ENCODE measurements at regions not wholly inside any gene's neighbourhood (a gene's known extent, or its start where the extent isn't known, plus 50 kb on each side); places are given as distances from the start of the nearest gene placed in this dataset.

DNA sequence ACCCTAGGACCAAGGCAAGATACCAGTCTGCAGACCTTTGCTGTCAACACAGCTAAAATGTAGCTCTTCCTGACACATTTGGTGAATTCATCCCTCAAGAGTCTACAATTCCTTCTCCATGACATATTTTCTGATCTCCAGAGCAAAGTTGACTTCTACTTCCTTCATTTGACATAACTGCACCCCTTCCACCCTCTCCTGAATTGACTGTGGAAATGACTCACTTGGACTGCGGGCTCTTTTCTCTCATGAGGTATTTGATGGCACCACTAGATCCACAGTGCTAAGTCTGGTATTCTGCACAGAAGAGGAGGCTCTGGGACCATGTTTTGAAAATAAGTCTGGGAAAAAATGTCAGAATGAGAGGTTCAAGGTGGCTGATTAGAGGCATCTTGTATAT, 338.4 kb upstream of the TRPC7 start:
- no peaks in the 10 kb centered on the region for H4K20me1 ChIP-seq (ENCODE audit: insufficient read depth)
- H3K4me2 ChIP-seq (ENCODE audit: low read length): no peak overlapping the region
- H3K27me3 ChIP-seq (ENCODE audit: insufficient read depth, low read depth, low read length): no peaks in the 10 kb centered on the region
- no peaks in the 10 kb centered on the region for H3K36me3 ChIP-seq (ENCODE audit: insufficient read depth, low read length)
- TF ChIP-seq POLR2AphosphoS5 (IDR thresholded peaks at IDR 0.05) (no peak), RAD21 (conservative IDR thresholded peaks at IDR 0.05) (no peak), MXI1 (conservative IDR thresholded peaks at IDR 0.05; ENCODE audit: poor library complexity, severe bottlenecking) (no peak), SMC3 (conservative IDR thresholded peaks at IDR 0.05; ENCODE audit: poor library complexity) (no peak), EZH2 (IDR thresholded peaks at IDR 0.05; ENCODE audit: borderline replicate concordance, insufficient read depth, low read length, poor library complexity, severe bottlenecking) (no peak), TAF1 (IDR thresholded peaks at IDR 0.05; ENCODE audit: low read depth) (no peak)
- TF ChIP-seq, protein P1, sequence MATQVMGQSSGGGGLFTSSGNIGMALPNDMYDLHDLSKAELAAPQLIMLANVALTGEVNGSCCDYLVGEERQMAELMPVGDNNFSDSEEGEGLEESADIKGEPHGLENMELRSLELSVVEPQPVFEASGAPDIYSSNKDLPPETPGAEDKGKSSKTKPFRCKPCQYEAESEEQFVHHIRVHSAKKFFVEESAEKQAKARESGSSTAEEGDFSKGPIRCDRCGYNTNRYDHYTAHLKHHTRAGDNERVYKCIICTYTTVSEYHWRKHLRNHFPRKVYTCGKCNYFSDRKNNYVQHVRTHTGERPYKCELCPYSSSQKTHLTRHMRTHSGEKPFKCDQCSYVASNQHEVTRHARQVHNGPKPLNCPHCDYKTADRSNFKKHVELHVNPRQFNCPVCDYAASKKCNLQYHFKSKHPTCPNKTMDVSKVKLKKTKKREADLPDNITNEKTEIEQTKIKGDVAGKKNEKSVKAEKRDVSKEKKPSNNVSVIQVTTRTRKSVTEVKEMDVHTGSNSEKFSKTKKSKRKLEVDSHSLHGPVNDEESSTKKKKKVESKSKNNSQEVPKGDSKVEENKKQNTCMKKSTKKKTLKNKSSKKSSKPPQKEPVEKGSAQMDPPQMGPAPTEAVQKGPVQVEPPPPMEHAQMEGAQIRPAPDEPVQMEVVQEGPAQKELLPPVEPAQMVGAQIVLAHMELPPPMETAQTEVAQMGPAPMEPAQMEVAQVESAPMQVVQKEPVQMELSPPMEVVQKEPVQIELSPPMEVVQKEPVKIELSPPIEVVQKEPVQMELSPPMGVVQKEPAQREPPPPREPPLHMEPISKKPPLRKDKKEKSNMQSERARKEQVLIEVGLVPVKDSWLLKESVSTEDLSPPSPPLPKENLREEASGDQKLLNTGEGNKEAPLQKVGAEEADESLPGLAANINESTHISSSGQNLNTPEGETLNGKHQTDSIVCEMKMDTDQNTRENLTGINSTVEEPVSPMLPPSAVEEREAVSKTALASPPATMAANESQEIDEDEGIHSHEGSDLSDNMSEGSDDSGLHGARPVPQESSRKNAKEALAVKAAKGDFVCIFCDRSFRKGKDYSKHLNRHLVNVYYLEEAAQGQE (IDR thresholded peaks at IDR 0.05; ENCODE audit: borderline replicate concordance): no peak
- TF ChIP-seq, protein P2, sequence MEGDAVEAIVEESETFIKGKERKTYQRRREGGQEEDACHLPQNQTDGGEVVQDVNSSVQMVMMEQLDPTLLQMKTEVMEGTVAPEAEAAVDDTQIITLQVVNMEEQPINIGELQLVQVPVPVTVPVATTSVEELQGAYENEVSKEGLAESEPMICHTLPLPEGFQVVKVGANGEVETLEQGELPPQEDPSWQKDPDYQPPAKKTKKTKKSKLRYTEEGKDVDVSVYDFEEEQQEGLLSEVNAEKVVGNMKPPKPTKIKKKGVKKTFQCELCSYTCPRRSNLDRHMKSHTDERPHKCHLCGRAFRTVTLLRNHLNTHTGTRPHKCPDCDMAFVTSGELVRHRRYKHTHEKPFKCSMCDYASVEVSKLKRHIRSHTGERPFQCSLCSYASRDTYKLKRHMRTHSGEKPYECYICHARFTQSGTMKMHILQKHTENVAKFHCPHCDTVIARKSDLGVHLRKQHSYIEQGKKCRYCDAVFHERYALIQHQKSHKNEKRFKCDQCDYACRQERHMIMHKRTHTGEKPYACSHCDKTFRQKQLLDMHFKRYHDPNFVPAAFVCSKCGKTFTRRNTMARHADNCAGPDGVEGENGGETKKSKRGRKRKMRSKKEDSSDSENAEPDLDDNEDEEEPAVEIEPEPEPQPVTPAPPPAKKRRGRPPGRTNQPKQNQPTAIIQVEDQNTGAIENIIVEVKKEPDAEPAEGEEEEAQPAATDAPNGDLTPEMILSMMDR (IDR thresholded peaks at IDR 0.05; ENCODE audit: poor library complexity, severe bottlenecking): no peak
- no peaks in the 10 kb centered on the region for H3K9me2 ChIP-seq (ENCODE audit: insufficient read depth, low read length)
- no peaks in the 10 kb centered on the region for H3K9me3 ChIP-seq (ENCODE audit: low read length)
- H3K4me3 ChIP-seq (ENCODE audit: low read length): no peak overlapping the region
- no peak overlapping the region for H2AFZ ChIP-seq (ENCODE audit: low read depth, low read length)
- H3F3A ChIP-seq (ENCODE audit: insufficient read depth, low read length, poor library complexity, severe bottlenecking): no peaks in the 10 kb centered on the region
- H3K79me2 ChIP-seq (replicated peaks; ENCODE audit: insufficient read depth, low read length): no peaks in the 10 kb centered on the region
- H3K9ac ChIP-seq (ENCODE audit: low read length): no peak overlapping the region
- no peak overlapping the region for H3K27ac ChIP-seq (ENCODE audit: low read length)

DNA sequence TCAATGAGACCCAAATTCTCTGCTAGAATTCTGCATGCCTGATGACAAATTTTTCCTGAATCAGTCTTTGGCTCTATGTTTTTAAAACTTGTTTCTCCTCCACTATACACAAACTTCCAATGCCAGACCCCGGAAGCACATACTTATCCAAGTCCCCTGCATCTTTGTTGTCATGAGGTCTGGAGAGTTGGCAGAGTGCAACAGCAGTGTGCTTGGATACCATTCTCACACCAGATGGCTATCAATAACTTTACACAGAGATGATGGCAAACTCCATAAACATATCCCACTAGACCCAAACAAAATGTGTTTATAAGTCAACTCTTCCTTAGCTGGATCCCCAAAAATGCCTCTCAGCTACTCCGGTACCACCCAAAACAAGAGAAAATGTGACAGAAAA, 337.7 kb upstream of the TRPC7 start:
- Histone ChIP-seq H2AFZ (ENCODE audit: low read depth, low read length) (no peak overlapping the region), H3F3A (ENCODE audit: insufficient read depth, low read length, poor library complexity, severe bottlenecking) (no peaks in the 10 kb centered on the region), H3K4me3 (ENCODE audit: low read length) (no peak overlapping the region), H3K27me3 (ENCODE audit: insufficient read depth, low read depth, low read length) (no peaks in the 10 kb centered on the region), H3K36me3 (ENCODE audit: insufficient read depth, low read length) (no peaks in the 10 kb centered on the region), H3K4me2 (ENCODE audit: low read length) (no peak overlapping the region), H3K9me2 (ENCODE audit: insufficient read depth, low read length) (no peaks in the 10 kb centered on the region), H3K27ac (ENCODE audit: low read length) (no peak overlapping the region), H3K9me3 (ENCODE audit: low read length) (no peaks in the 10 kb centered on the region), H3K9ac (ENCODE audit: low read length) (no peak overlapping the region), H3K79me2 (replicated peaks; ENCODE audit: insufficient read depth, low read length) (no peaks in the 10 kb centered on the region), H4K20me1 (ENCODE audit: insufficient read depth) (no peaks in the 10 kb centered on the region)
- TF ChIP-seq EZH2 (IDR thresholded peaks at IDR 0.05; ENCODE audit: borderline replicate concordance, insufficient read depth, low read length, poor library complexity, severe bottlenecking) (no peak), RAD21 (conservative IDR thresholded peaks at IDR 0.05) (no peak), MXI1 (conservative IDR thresholded peaks at IDR 0.05; ENCODE audit: poor library complexity, severe bottlenecking) (no peak)

DNA sequence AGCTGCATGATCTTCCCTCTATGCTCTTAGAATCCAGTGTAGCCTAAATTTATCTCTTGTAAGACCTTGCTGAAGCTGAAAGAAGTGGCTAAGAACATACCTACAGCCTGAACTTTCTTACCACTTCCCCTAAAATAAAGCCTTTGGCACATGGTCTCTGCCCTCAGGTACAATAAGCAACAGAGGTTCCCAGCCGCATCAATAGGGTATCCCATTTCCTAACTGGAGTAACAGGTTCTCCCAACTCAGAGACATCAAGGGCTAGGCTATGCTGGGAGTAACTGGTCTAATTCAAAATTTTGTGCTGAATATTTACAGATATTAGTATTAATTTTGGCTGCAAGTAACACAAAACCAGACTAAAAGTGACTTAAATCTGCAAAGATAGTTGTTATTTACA, 335.8 kb upstream of the TRPC7 start:
- Histone ChIP-seq H3K9me2 (ENCODE audit: insufficient read depth, low read length) (no peaks in the 10 kb centered on the region), H3K79me2 (replicated peaks; ENCODE audit: insufficient read depth, low read length) (no peaks in the 10 kb centered on the region), H3K36me3 (ENCODE audit: insufficient read depth, low read length) (no peaks in the 10 kb centered on the region), H3K9ac (ENCODE audit: low read length) (no peak overlapping the region), H3K9me3 (ENCODE audit: low read length) (no peaks in the 10 kb centered on the region), H3F3A (ENCODE audit: insufficient read depth, low read length, poor library complexity, severe bottlenecking) (no peaks in the 10 kb centered on the region), H3K4me3 (ENCODE audit: low read length) (no peak overlapping the region), H3K27ac (ENCODE audit: low read length) (no peak overlapping the region), H2AFZ (ENCODE audit: low read depth, low read length) (no peak overlapping the region), H3K27me3 (ENCODE audit: insufficient read depth, low read depth, low read length) (no peaks in the 10 kb centered on the region), H4K20me1 (ENCODE audit: insufficient read depth) (no peaks in the 10 kb centered on the region), H3K4me2 (ENCODE audit: low read length) (no peak overlapping the region)
- TF ChIP-seq RAD21 (conservative IDR thresholded peaks at IDR 0.05) (no peak), MXI1 (conservative IDR thresholded peaks at IDR 0.05; ENCODE audit: poor library complexity, severe bottlenecking) (no peak), TAF1 (IDR thresholded peaks at IDR 0.05; ENCODE audit: low read depth) (no peak), POLR2AphosphoS5 (IDR thresholded peaks at IDR 0.05) (no peak), EP300 (conservative IDR thresholded peaks at IDR 0.05; ENCODE audit: poor library complexity, severe bottlenecking) (no peak), SMC3 (conservative IDR thresholded peaks at IDR 0.05; ENCODE audit: poor library complexity) (no peak)
- TF ChIP-seq, protein P2 (IDR thresholded peaks at IDR 0.05; ENCODE audit: poor library complexity, severe bottlenecking): no peak
- TF ChIP-seq, protein P1 (IDR thresholded peaks at IDR 0.05; ENCODE audit: borderline replicate concordance): no peak

All from neural cell (in vitro differentiated cells).